Lung (tissue), 11 donors: ENCODE measurements at regions not wholly inside any gene's neighbourhood (a gene's known extent, or its start where the extent isn't known, plus 50 kb on each side); places are given as distances from the start of the nearest gene placed in this dataset.

Experiments
- ATAC-seq: fragments of 200-7000 bp; cut with Tn5 transposase; one replicate; pipeline ENCODE4 v1.9.1; 2020; ENCODE audit warnings: moderate number of reproducible peaks; ENCODE audit not compliant: insufficient read depth, low FRiP score
- DNase-seq, 3 donors: peaks; one replicate each; pipeline ENCODE4 v3.0.0-alpha.2; 2013 to 2017
- H3K27ac ChIP-seq, 2 donors: one replicate each; pipeline ENCODE4 v1.5.1; 2013; ENCODE audit warnings: mild to moderate bottlenecking in 2 of 2, moderate library complexity in 2 of 2, control low read depth in 1 of 2, inconsistent platforms in 1 of 2, low read depth in 1 of 2, low read length in 1 of 2
- H3K27me3 ChIP-seq, 3 donors: one replicate each; pipeline ENCODE4 v1.5.1; 2013; ENCODE audit warnings: low read length in 2 of 3; ENCODE audit not compliant: control insufficient read depth in 3 of 3, insufficient read depth in 3 of 3
- H3K36me3 ChIP-seq, 4 donors: one replicate each; pipeline ENCODE4 v1.5.1; 2013; ENCODE audit warnings: low read length in 4 of 4, mild to moderate bottlenecking in 1 of 4, moderate library complexity in 1 of 4; ENCODE audit not compliant: control insufficient read depth in 4 of 4, insufficient read depth in 4 of 4
- H3K4me1 ChIP-seq, 5 donors: one replicate each; pipeline ENCODE4 v1.5.1; 2013; ENCODE audit warnings: low read length in 5 of 5, mild to moderate bottlenecking in 2 of 5, moderate library complexity in 1 of 5; ENCODE audit not compliant: control insufficient read depth in 5 of 5, insufficient read depth in 5 of 5
- H3K4me3 ChIP-seq: one replicate; pipeline ENCODE4 v1.5.1; 2013; ENCODE audit warnings: mild to moderate bottlenecking, control low read depth, moderate library complexity
- H3K9ac ChIP-seq, 2 donors: one replicate each; pipeline ENCODE4 v1.5.1; 2013; ENCODE audit warnings: low read length in 2 of 2, control low read depth in 1 of 2; ENCODE audit not compliant: insufficient read depth in 1 of 2
- H3K9me3 ChIP-seq, 4 donors: one replicate each; pipeline ENCODE4 v1.5.1; 2013; ENCODE audit warnings: low read length in 3 of 4, mild to moderate bottlenecking in 1 of 4, moderate library complexity in 1 of 4; ENCODE audit not compliant: control insufficient read depth in 4 of 4, insufficient read depth in 3 of 4
- CTCF ChIP-seq: IDR thresholded peaks from 2 replicates; pipeline ENCODE4 v1.5.1; 2012; ENCODE audit warnings: mild to moderate bottlenecking; ENCODE audit errors: control extremely low read depth, extremely low read depth
- WGBS, 2 donors: extraction: QIAGEN DNeasy Blood & Tissue Kit; methylation state at CpG; one replicate each; pipeline ENCODE4 v1.1.7; 2013; 5-methylcytosine and 5-hydroxymethylcytosine counted together
- donor health status: control.
- donor health status: control.
- donor health status: Bipolar disorder and iron deficiency.
- donor health status: healthy.
- donor health status: DM: yes; HTN: yes; CAD: no.

- ATAC-seq, result no peak
- Histone ChIP-seq H3K4me3 (no peak overlapping the region), H3K4me1 (peaks cover 0 to 9% (median 0%) of the 10 kb centered on the region in 5 donors), H3K9ac (no peak overlapping the region), H3K27ac (no peak overlapping the region), H3K9me3 (peaks cover 0 to 4% (median 2%) of the 10 kb centered on the region in 4 donors), H3K27me3 (no peaks in the 10 kb centered on the region), H3K36me3 (no peaks in the 10 kb centered on the region)
- no peak for TF ChIP-seq CTCF
- 88 to 96% methylated on average over 8 of the region's 8 CpGs for WGBS, 2 donors
- no peak for DNase-seq
Measured at GRCh38 chr2:235348329-235348728, 145.5 kb upstream of the AGAP1 start.

- H3K4me1 ChIP-seq, result peaks cover 0 to 2% (median 0%) of the 10 kb centered on the region in 5 donors
- no peaks in the 10 kb centered on the region for H3K36me3 ChIP-seq
- no peak overlapping the region for H3K4me3 ChIP-seq
- WGBS, 2 donors, result 90 to 94% methylated on average over 4 of the region's 4 CpGs
- H3K27ac ChIP-seq, result no peak overlapping the region
- TF ChIP-seq CTCF, result no peak
- no peaks in the 10 kb centered on the region for H3K27me3 ChIP-seq
- H3K9ac ChIP-seq, result no peak overlapping the region
- ATAC-seq (no peak), DNase-seq (no peak)
- peaks cover 0 to 3% (median 0%) of the 10 kb centered on the region in 4 donors for H3K9me3 ChIP-seq
Measured at GRCh38 chr2:235350234-235350633, 143.6 kb upstream of the AGAP1 start.

GRCh38 chr2:235352541-235352940 is 141.3 kb upstream of the AGAP1 start:
- H3K27me3 ChIP-seq, result no peaks in the 10 kb centered on the region
- no peaks in the 10 kb centered on the region for H3K9me3 ChIP-seq
- ATAC-seq (no peak), DNase-seq (no peak)
- H3K4me1 ChIP-seq, result peaks cover 0 to 2% (median 0%) of the 10 kb centered on the region in 5 donors
- no peak for TF ChIP-seq CTCF
- no peak overlapping the region for H3K9ac ChIP-seq
- WGBS, 2 donors, result 87 to 90% methylated on average over 4 of the region's 4 CpGs
- no peak overlapping the region for H3K4me3 ChIP-seq
- H3K27ac ChIP-seq, result no peak overlapping the region
- no peaks in the 10 kb centered on the region for H3K36me3 ChIP-seq

- ATAC-seq (no peak), DNase-seq (no peak)
- no peak overlapping the region for H3K9ac ChIP-seq
- H3K27ac ChIP-seq, result no peak overlapping the region
- peaks cover 0 to 2% (median 0%) of the 10 kb centered on the region in 5 donors for H3K4me1 ChIP-seq
- H3K9me3 ChIP-seq, result no peaks in the 10 kb centered on the region
- H3K27me3 ChIP-seq, result no peaks in the 10 kb centered on the region
- H3K4me3 ChIP-seq, result no peak overlapping the region
- no peaks in the 10 kb centered on the region for H3K36me3 ChIP-seq
- 88 to 94% methylated on average over 17 of the region's 17 CpGs for WGBS, 2 donors
- no peak for TF ChIP-seq CTCF
Measured at GRCh38 chr2:235357881-235358280, 136.0 kb upstream of the AGAP1 start.
